ENCODE measurements at regions not wholly inside any gene's neighbourhood (a gene's known extent, or its start where the extent isn't known, plus 50 kb on each side); places are given as distances from the start of the nearest gene placed in this dataset.

- H3K27ac Mint-ChIP-seq (ENCODE audit: unreplicated experiment) = no peak overlapping the region
- peaks cover 26% of the 10 kb centered on the region for H3K27me3 Mint-ChIP-seq (ENCODE audit: unreplicated experiment)
- no peak overlapping the region for H3K4me3 Mint-ChIP-seq (ENCODE audit: unreplicated experiment)
- no peaks in the 10 kb centered on the region for H3K36me3 Mint-ChIP-seq (ENCODE audit: unreplicated experiment)
- TF ChIP-seq, protein P1, sequence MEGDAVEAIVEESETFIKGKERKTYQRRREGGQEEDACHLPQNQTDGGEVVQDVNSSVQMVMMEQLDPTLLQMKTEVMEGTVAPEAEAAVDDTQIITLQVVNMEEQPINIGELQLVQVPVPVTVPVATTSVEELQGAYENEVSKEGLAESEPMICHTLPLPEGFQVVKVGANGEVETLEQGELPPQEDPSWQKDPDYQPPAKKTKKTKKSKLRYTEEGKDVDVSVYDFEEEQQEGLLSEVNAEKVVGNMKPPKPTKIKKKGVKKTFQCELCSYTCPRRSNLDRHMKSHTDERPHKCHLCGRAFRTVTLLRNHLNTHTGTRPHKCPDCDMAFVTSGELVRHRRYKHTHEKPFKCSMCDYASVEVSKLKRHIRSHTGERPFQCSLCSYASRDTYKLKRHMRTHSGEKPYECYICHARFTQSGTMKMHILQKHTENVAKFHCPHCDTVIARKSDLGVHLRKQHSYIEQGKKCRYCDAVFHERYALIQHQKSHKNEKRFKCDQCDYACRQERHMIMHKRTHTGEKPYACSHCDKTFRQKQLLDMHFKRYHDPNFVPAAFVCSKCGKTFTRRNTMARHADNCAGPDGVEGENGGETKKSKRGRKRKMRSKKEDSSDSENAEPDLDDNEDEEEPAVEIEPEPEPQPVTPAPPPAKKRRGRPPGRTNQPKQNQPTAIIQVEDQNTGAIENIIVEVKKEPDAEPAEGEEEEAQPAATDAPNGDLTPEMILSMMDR (IDR thresholded peaks at IDR 0.05) = no peak
- H3K9me3 Mint-ChIP-seq (ENCODE audit: unreplicated experiment) = no peaks in the 10 kb centered on the region
- peak; percentile 21 for DNase-seq (ENCODE audit: extremely low spot score, unreplicated experiment)
- H3K4me1 Mint-ChIP-seq (ENCODE audit: unreplicated experiment) = no peaks in the 10 kb centered on the region
Measured at GRCh38 chr10:71081229-71081560, 131.2 kb upstream of the UNC5B start.

DNA sequence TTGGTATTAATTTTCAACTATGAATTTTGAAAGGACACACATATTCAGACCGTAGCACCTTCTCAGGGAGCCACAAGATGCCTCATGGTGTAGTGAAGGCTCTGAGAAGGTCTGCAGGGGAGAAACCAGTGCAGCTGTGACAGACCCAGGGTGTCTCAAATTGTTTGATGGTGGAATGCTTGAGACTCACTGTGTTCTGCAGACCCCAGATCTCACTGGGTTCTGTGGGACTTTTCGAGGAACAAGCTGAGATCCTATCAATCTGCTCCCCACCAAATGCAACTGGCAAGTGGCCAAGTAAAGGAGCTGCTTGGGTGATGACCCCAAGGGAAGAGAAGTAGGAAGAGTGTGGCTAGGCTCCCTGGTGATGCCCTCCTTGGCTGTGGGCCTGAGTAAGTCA, 130.5 kb upstream of the UNC5B start:
- Mint-ChIP-seq H3K36me3 (ENCODE audit: unreplicated experiment) (no peaks in the 10 kb centered on the region), H3K27ac (ENCODE audit: unreplicated experiment) (no peak overlapping the region), H3K9me3 (ENCODE audit: unreplicated experiment) (no peaks in the 10 kb centered on the region), H3K4me3 (ENCODE audit: unreplicated experiment) (no peak overlapping the region), H3K27me3 (ENCODE audit: unreplicated experiment) (peaks cover 26% of the 10 kb centered on the region), H3K4me1 (ENCODE audit: unreplicated experiment) (no peaks in the 10 kb centered on the region)
- DNase-seq (ENCODE audit: extremely low spot score, unreplicated experiment) = peak; percentile 72
- TF ChIP-seq, protein P1 (IDR thresholded peaks at IDR 0.05) = no peak

DNA sequence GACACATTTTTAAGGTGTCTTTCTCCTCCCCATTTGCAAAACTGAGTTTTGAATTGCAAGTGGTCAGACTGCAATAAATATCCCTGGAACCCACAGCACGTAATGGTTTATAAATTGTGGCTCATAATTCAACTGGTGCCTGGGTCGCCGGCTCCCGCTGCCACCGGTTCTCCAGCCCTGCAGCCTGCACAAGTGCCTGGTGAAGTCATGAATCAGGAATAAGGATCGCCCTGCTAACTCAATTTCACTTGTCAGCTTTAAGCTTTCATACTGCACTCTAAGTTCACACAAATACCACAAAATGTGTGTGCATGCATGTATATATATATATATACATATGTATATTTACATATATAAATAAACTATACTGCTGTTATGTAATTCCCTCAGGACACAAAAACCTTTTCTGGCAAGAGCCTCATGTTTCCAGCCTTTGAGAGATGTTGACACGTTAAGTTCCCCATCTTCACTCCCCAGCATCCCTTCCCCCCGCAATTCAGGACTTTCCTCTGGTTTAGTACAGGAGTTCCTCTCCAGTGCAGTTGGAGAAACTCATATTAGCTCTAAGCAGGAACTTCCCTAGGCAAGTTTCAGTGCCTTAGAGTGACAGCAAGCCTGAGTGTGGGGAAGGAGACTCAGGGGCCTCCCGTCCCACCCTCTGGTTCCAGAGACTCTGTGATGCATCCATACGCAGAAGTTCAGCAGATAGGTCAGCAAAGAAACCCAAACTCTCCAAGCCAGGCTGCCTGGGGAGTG, 129.2 kb upstream of the UNC5B start:
- H3K27ac Mint-ChIP-seq (ENCODE audit: unreplicated experiment) = no peak overlapping the region
- no peaks in the 10 kb centered on the region for H3K36me3 Mint-ChIP-seq (ENCODE audit: unreplicated experiment)
- H3K9me3 Mint-ChIP-seq (ENCODE audit: unreplicated experiment) = no peaks in the 10 kb centered on the region
- H3K4me3 Mint-ChIP-seq (ENCODE audit: unreplicated experiment) = no peak overlapping the region
- H3K27me3 Mint-ChIP-seq (ENCODE audit: unreplicated experiment) = peaks cover 22% of the 10 kb centered on the region
- TF ChIP-seq, protein P1 (IDR thresholded peaks at IDR 0.05) = no peak
- DNase-seq (ENCODE audit: extremely low spot score, unreplicated experiment) = peak; percentile 71
- H3K4me1 Mint-ChIP-seq (ENCODE audit: unreplicated experiment) = no peaks in the 10 kb centered on the region

GRCh38 chr10:71083716-71083975, 128.7 kb upstream of the UNC5B start:
- Mint-ChIP-seq H3K4me1 (ENCODE audit: unreplicated experiment) (no peaks in the 10 kb centered on the region), H3K27ac (ENCODE audit: unreplicated experiment) (no peak overlapping the region), H3K27me3 (ENCODE audit: unreplicated experiment) (peaks cover 19% of the 10 kb centered on the region), H3K4me3 (ENCODE audit: unreplicated experiment) (no peak overlapping the region), H3K36me3 (ENCODE audit: unreplicated experiment) (no peaks in the 10 kb centered on the region), H3K9me3 (ENCODE audit: unreplicated experiment) (no peaks in the 10 kb centered on the region)
- DNase-seq (ENCODE audit: extremely low spot score, unreplicated experiment) = no peak
- TF ChIP-seq, protein P1 (IDR thresholded peaks at IDR 0.05) = no peak

- no peaks in the 10 kb centered on the region for H3K4me1 Mint-ChIP-seq (ENCODE audit: unreplicated experiment)
- TF ChIP-seq, protein P1 (IDR thresholded peaks at IDR 0.05) = no peak
- peak; percentile 80 for DNase-seq (ENCODE audit: extremely low spot score, unreplicated experiment)
- H3K27me3 Mint-ChIP-seq (ENCODE audit: unreplicated experiment) = peaks cover 15% of the 10 kb centered on the region
- no peaks in the 10 kb centered on the region for H3K36me3 Mint-ChIP-seq (ENCODE audit: unreplicated experiment)
- no peak overlapping the region for H3K27ac Mint-ChIP-seq (ENCODE audit: unreplicated experiment)
- no peaks in the 10 kb centered on the region for H3K9me3 Mint-ChIP-seq (ENCODE audit: unreplicated experiment)
- no peak overlapping the region for H3K4me3 Mint-ChIP-seq (ENCODE audit: unreplicated experiment)
Measured at GRCh38 chr10:71084061-71084817, 128.1 kb upstream of the UNC5B start.

Measured in osteocyte (in vitro differentiated cells).